CD4-positive, alpha-beta T cell treated with Interferon alpha-2 for 1 hour (primary cell): ENCODE measurements at regions not wholly inside any gene's neighbourhood (a gene's known extent, or its start where the extent isn't known, plus 50 kb on each side); places are given as distances from the start of the nearest gene placed in this dataset.
"Not testable (repeated sequence)": the region's sequence is repeated elsewhere in the genome, so short reads cannot be mapped to it uniquely, and the experiment has no call there.

Experiments used
- DNase-seq, 2 donors: peaks; one replicate each; pipeline ENCODE4 v3.0.0-alpha.2; 2020 to 2022

GRCh38 chr6:152811785-152812184, 61.2 kb downstream of the VIP start:
- DNase-seq, result no peak

GRCh38 chr6:152815230-152815872, 64.8 kb downstream of the VIP start:
- no peak for DNase-seq

- DNase-seq, result no peak
These were observed 65.5 kb downstream of the VIP start for GRCh38 chr6:152816055-152816454.

- no peak for DNase-seq
These were observed 70.9 kb downstream of the VIP start for GRCh38 chr6:152821525-152821924.

- no peak for DNase-seq
These were observed 74.1 kb downstream of the VIP start for GRCh38 chr6:152824666-152825065.

- DNase-seq, result no peak
These were observed 77.8 kb downstream of the VIP start for GRCh38 chr6:152828431-152828830.

- DNase-seq, result not testable (repeated sequence)
These were observed 83.8 kb downstream of the VIP start for GRCh38 chr6:152834366-152834765.

GRCh38 chr6:152836523-152836922, 85.9 kb downstream of the VIP start:
- no peak for DNase-seq

GRCh38 chr6:152845421-152845820, 94.8 kb downstream of the VIP start:
- DNase-seq, result no peak

GRCh38 chr6:152846825-152847224, 96.2 kb downstream of the VIP start:
- DNase-seq, result no peak

- no peak for DNase-seq
These were observed 98.3 kb downstream of the VIP start for GRCh38 chr6:152848919-152849318.

GRCh38 chr6:152854086-152854795, 103.6 kb downstream of the VIP start:
- no peak for DNase-seq

GRCh38 chr6:152858141-152858540, 107.5 kb downstream of the VIP start:
- no peak for DNase-seq

- DNase-seq, result no peak
These were observed 108.6 kb downstream of the VIP start for GRCh38 chr6:152859225-152859624.

GRCh38 chr6:152863618-152864326, 113.2 kb downstream of the VIP start:
- peak; percentile 48 to 68 for DNase-seq

- DNase-seq, result no peak
These were observed 108.6 kb downstream of the FBXO5 start for GRCh38 chr6:152874267-152874666.

GRCh38 chr6:152874846-152875568, 107.8 kb downstream of the FBXO5 start:
- DNase-seq, result no peak

GRCh38 chr6:152879681-152880080, 103.2 kb downstream of the FBXO5 start:
- DNase-seq, result no peak

- no peak for DNase-seq
These were observed 89.7 kb downstream of the FBXO5 start for GRCh38 chr6:152893187-152893586.

- DNase-seq, result no peak
These were observed 85.9 kb downstream of the FBXO5 start for GRCh38 chr6:152896923-152897322.

- DNase-seq, result peak; percentile 31 to 58
These were observed 84.9 kb downstream of the FBXO5 start for GRCh38 chr6:152897807-152898399.

GRCh38 chr6:152904678-152905077, 78.2 kb downstream of the FBXO5 start:
- no peak for DNase-seq
